SK-N-MC (cell line): ENCODE measurements at regions not wholly inside any gene's neighbourhood (a gene's known extent, or its start where the extent isn't known, plus 50 kb on each side); places are given as distances from the start of the nearest gene placed in this dataset.

ENCODE experiments used
- DNase-seq: peaks from one replicate; pipeline ENCODE4 v3.0.0-alpha.2; 2011; ENCODE audit warnings: low read depth, low spot score
- H3K27ac ChIP-seq: fragments of 200-600 bp; sonication (generic); 2 replicates; pipeline ENCODE4 v1.5.1; 2016; ENCODE audit warnings: mixed run types
- H3K36me3 ChIP-seq: fragments of 200-600 bp; sonication (generic); 2 replicates; pipeline ENCODE4 v1.6.1; 2017; ENCODE audit warnings: antibody characterized with exemption, low read length, mixed read lengths; ENCODE audit not compliant: insufficient read depth
- H3K4me3 ChIP-seq: fragments of 200-600 bp; sonication (generic); 2 replicates; pipeline ENCODE4 v1.5.1; 2016
- H3K9ac ChIP-seq: fragments of 200-600 bp; sonication (generic); 2 replicates; pipeline ENCODE4 v1.8.0; 2017; ENCODE audit warnings: mixed run types, mixed read lengths; ENCODE audit not compliant: insufficient read length
- H3K9me3 ChIP-seq: fragments of 200-600 bp; sonication (generic); 2 replicates; pipeline ENCODE4 v1.6.1; 2017; ENCODE audit warnings: low read depth, mild to moderate bottlenecking, antibody characterized with exemption, low read length, moderate library complexity, mixed read lengths
- EZH2 ChIP-seq: fragments of 200-600 bp; sonication (generic); IDR thresholded peaks from one replicate; pipeline ENCODE4 v1.6.1; 2017; ENCODE audit warnings: antibody characterized with exemption
- FOXP2 ChIP-seq: optimal IDR thresholded peaks from 2 replicates; pipeline ENCODE3; 2011; ENCODE audit warnings: mild to moderate bottlenecking, moderate library complexity; ENCODE audit not compliant: insufficient read depth; ENCODE audit errors: extremely low read length, control extremely low read depth
- POLR2AphosphoS5 ChIP-seq: IDR thresholded peaks from 2 replicates; pipeline ENCODE4 v1.6.1; 2012; ENCODE audit warnings: mild to moderate bottlenecking, low read depth, low read length, borderline replicate concordance

- no peak overlapping the region for H3K4me3 ChIP-seq
- peaks cover 12% of the 10 kb centered on the region; the same call in 1 of the 2 replicates for H3K9me3 ChIP-seq
- H3K9ac ChIP-seq, result no peak overlapping the region
- TF ChIP-seq POLR2AphosphoS5, result no peak
- no peak for TF ChIP-seq EZH2
- DNase-seq, result no peak
- H3K27ac ChIP-seq, result no peak overlapping the region
- H3K36me3 ChIP-seq, result no peaks in the 10 kb centered on the region
These were observed 1359.8 kb downstream of the ZPLD1 start for GRCh38 chr3:103794656-103795055.

- peaks cover 5% of the 10 kb centered on the region; the same call in 1 of the 2 replicates for H3K9me3 ChIP-seq
- no peak for TF ChIP-seq EZH2
- TF ChIP-seq POLR2AphosphoS5, result no peak
- no peak for TF ChIP-seq FOXP2
- H3K9ac ChIP-seq, result no peak overlapping the region
- DNase-seq, result no peak
- H3K4me3 ChIP-seq, result no peak overlapping the region
- H3K27ac ChIP-seq, result no peak overlapping the region
- no peaks in the 10 kb centered on the region for H3K36me3 ChIP-seq
These were observed 1361.3 kb downstream of the ZPLD1 start for GRCh38 chr3:103796068-103796467.

GRCh38 chr3:103803787-103804186, 1369.0 kb downstream of the ZPLD1 start:
- no peaks in the 10 kb centered on the region for H3K36me3 ChIP-seq
- no peak overlapping the region for H3K4me3 ChIP-seq
- no peak overlapping the region for H3K9ac ChIP-seq
- H3K27ac ChIP-seq, result peak overlapping the region; percentile 33; the same call in 1 of the 2 replicates
- no peak for DNase-seq
- TF ChIP-seq FOXP2, result no peak
- no peak for TF ChIP-seq EZH2
- no peak for TF ChIP-seq POLR2AphosphoS5
- H3K9me3 ChIP-seq, result 0 out of 2 replicates have a peak, but pooled peaks cover 4% of the 10 kb centered on the region

GRCh38 chr3:103810167-103810566, 1375.4 kb downstream of the ZPLD1 start:
- peaks cover 5% of the 10 kb centered on the region; the same call in 1 of the 2 replicates for H3K9me3 ChIP-seq
- no peaks in the 10 kb centered on the region for H3K36me3 ChIP-seq
- TF ChIP-seq FOXP2 (no peak), EZH2 (no peak), POLR2AphosphoS5 (no peak)
- H3K4me3 ChIP-seq, result no peak overlapping the region
- no peak overlapping the region for H3K9ac ChIP-seq
- DNase-seq, result no peak
- H3K27ac ChIP-seq, result no peak overlapping the region

- Histone ChIP-seq H3K9me3 (peaks cover 5% of the 10 kb centered on the region; the same call in 1 of the 2 replicates), H3K27ac (no peak overlapping the region), H3K36me3 (no peaks in the 10 kb centered on the region), H3K9ac (no peak overlapping the region), H3K4me3 (no peak overlapping the region)
- no peak for DNase-seq
- no peak for TF ChIP-seq POLR2AphosphoS5
- TF ChIP-seq FOXP2, result no peak
- TF ChIP-seq EZH2, result no peak
These were observed 1379.1 kb downstream of the ZPLD1 start for GRCh38 chr3:103813955-103814354.

- Histone ChIP-seq H3K27ac (peak overlapping the region; percentile 48; the same call in 1 of the 2 replicates), H3K9ac (no peak overlapping the region), H3K9me3 (no peaks in the 10 kb centered on the region), H3K36me3 (no peaks in the 10 kb centered on the region), H3K4me3 (no peak overlapping the region)
- no peak for DNase-seq
- TF ChIP-seq EZH2 (no peak), FOXP2 (no peak), POLR2AphosphoS5 (no peak)
These were observed 1383.6 kb downstream of the ZPLD1 start for GRCh38 chr3:103818398-103818797.

GRCh38 chr3:103818800-103819199, 1384.0 kb downstream of the ZPLD1 start:
- H3K9ac ChIP-seq, result no peak overlapping the region
- TF ChIP-seq EZH2 (no peak), FOXP2 (no peak), POLR2AphosphoS5 (no peak)
- H3K9me3 ChIP-seq, result no peaks in the 10 kb centered on the region
- 0 out of 2 replicates have a peak overlapping the region, but pooled peaks have one; percentile 13 for H3K4me3 ChIP-seq
- H3K36me3 ChIP-seq, result no peaks in the 10 kb centered on the region
- H3K27ac ChIP-seq, result peak overlapping the region; percentile 48; the same call in 1 of the 2 replicates
- no peak for DNase-seq

GRCh38 chr3:103825586-103825985, 1390.8 kb downstream of the ZPLD1 start:
- Histone ChIP-seq H3K27ac (no peak overlapping the region), H3K9me3 (peaks cover 4% of the 10 kb centered on the region; the same call in 1 of the 2 replicates), H3K9ac (no peak overlapping the region), H3K36me3 (no peaks in the 10 kb centered on the region), H3K4me3 (no peak overlapping the region)
- TF ChIP-seq EZH2, result no peak
- TF ChIP-seq POLR2AphosphoS5, result no peak
- TF ChIP-seq FOXP2, result no peak
- DNase-seq, result no peak

GRCh38 chr3:103829723-103830326, 1395.0 kb downstream of the ZPLD1 start:
- Histone ChIP-seq H3K27ac (no peak overlapping the region), H3K9me3 (peaks cover 4% of the 10 kb centered on the region; the same call in 1 of the 2 replicates), H3K4me3 (no peak overlapping the region), H3K36me3 (no peaks in the 10 kb centered on the region), H3K9ac (no peak overlapping the region)
- DNase-seq, result no peak
- TF ChIP-seq POLR2AphosphoS5 (no peak), FOXP2 (no peak), EZH2 (no peak)
